ENCODE measurements at regions not wholly inside any gene's neighbourhood (a gene's known extent, or its start where the extent isn't known, plus 50 kb on each side); places are given as distances from the start of the nearest gene placed in this dataset.

GRCh38 chr10:44326474-44327030, 58.3 kb downstream of the CXCL12 start:
- DNase-seq (ENCODE audit: low read depth), result no peak

GRCh38 chr10:44325596-44326307, 59.1 kb downstream of the CXCL12 start:
- DNase-seq (ENCODE audit: low read depth), result no peak

GRCh38 chr10:44325157-44325556, 59.7 kb downstream of the CXCL12 start:
- no peak for DNase-seq (ENCODE audit: low read depth)

- DNase-seq (ENCODE audit: low read depth), result no peak
These were observed 61.1 kb downstream of the CXCL12 start for GRCh38 chr10:44323838-44324237.

GRCh38 chr10:44322137-44322536, 62.8 kb downstream of the CXCL12 start:
- no peak for DNase-seq (ENCODE audit: low read depth)

GRCh38 chr10:44320756-44321155, 64.1 kb downstream of the CXCL12 start:
- no peak for DNase-seq (ENCODE audit: low read depth)

GRCh38 chr10:44317856-44318255, 67.0 kb downstream of the CXCL12 start:
- no peak for DNase-seq (ENCODE audit: low read depth)

- no peak for DNase-seq (ENCODE audit: low read depth)
These were observed 68.0 kb downstream of the CXCL12 start for GRCh38 chr10:44316922-44317215.

- no peak for DNase-seq (ENCODE audit: low read depth)
These were observed 68.5 kb downstream of the CXCL12 start for GRCh38 chr10:44316187-44316921.

- DNase-seq (ENCODE audit: low read depth), result no peak
These were observed 70.0 kb downstream of the CXCL12 start for GRCh38 chr10:44314802-44315460.

- no peak for DNase-seq (ENCODE audit: low read depth)
These were observed 71.1 kb downstream of the CXCL12 start for GRCh38 chr10:44313761-44314165.

- no peak for DNase-seq (ENCODE audit: low read depth)
These were observed 72.5 kb downstream of the CXCL12 start for GRCh38 chr10:44312401-44312800.

- DNase-seq (ENCODE audit: low read depth), result no peak
These were observed 73.3 kb downstream of the CXCL12 start for GRCh38 chr10:44311563-44312051.

GRCh38 chr10:44310762-44311562, 73.9 kb downstream of the CXCL12 start:
- peak; percentile 59 for DNase-seq (ENCODE audit: low read depth)

GRCh38 chr10:44309939-44310761, 74.7 kb downstream of the CXCL12 start:
- DNase-seq (ENCODE audit: low read depth), result no peak

- no peak for DNase-seq (ENCODE audit: low read depth)
These were observed 75.5 kb downstream of the CXCL12 start for GRCh38 chr10:44309361-44309760.

GRCh38 chr10:44308935-44309334, 76.0 kb downstream of the CXCL12 start:
- DNase-seq (ENCODE audit: low read depth), result no peak

- no peak for DNase-seq (ENCODE audit: low read depth)
These were observed 77.2 kb downstream of the CXCL12 start for GRCh38 chr10:44307691-44308090.

- DNase-seq (ENCODE audit: low read depth), result no peak
These were observed 78.1 kb downstream of the CXCL12 start for GRCh38 chr10:44306762-44307161.

GRCh38 chr10:44306147-44306710, 78.7 kb downstream of the CXCL12 start:
- no peak for DNase-seq (ENCODE audit: low read depth)
